Fibroblast of skin of back (primary cell): ENCODE measurements at regions not wholly inside any gene's neighbourhood (a gene's known extent, or its start where the extent isn't known, plus 50 kb on each side); places are given as distances from the start of the nearest gene placed in this dataset.
A peak's percentile ranks its signal among the peaks of the same experiment; 100 is the strongest.
"Not testable (repeated sequence)": the region's sequence is repeated elsewhere in the genome, so short reads cannot be mapped to it uniquely, and the experiment has no call there.

Source experiments
- DNase-seq: peaks from one replicate; pipeline ENCODE4 v3.0.0-alpha.2; 2013

DNA sequence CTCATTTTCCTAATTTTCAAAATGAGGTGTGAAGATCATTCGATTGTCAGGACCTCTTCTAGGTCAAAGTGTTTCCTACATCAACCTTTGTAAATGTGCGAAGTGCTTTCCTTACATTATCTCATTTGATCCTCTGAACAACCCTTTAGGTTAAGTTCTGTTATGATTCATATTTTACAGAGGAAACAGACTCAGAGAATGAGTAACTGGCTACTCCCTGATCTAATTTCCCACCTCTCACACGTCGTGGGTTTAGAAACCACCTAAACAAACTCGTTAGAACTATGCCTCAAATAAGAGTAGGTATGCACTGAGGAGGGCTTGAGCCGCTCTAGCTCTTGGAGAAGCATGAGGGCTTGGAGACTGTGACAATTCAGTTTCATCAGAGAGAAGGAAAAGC lies 148.6 kb downstream of the CD47 start:
- peak; percentile 15 for DNase-seq

DNA sequence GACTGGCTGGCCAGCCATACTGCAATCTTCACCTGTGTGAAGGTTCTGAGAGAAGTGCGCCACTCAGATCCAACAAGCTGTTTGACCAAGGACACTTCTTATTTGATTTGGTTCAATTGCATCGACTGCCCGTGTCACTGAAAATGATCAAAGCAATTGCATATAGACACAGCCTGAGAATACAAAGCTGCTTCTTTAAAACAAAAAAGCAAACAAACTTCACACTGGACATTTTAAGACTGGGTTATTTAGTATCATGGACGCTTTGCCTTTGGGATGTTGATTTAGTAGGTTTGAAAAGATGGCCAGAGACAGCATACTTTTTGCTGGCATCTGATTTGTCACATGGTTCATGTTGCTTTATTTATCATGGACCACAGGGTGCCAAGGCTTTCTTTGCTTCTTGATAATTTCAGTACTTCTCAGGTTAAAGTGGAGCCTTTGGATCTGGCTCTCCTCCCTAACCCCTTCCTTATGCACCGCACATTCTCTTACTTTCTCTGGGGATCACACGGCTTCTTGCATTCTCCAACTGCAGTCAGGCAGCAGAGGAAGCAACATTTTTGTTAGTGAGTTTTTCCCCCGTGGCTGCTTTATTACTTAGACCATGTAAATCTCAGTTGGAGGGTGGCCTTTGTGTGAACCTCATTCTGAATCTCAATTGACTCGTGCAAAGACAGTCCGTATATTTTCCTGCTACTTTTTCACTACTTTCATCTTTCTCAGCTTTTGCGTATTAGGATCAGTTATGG lies 151.0 kb downstream of the CD47 start:
- no peak for DNase-seq

DNA sequence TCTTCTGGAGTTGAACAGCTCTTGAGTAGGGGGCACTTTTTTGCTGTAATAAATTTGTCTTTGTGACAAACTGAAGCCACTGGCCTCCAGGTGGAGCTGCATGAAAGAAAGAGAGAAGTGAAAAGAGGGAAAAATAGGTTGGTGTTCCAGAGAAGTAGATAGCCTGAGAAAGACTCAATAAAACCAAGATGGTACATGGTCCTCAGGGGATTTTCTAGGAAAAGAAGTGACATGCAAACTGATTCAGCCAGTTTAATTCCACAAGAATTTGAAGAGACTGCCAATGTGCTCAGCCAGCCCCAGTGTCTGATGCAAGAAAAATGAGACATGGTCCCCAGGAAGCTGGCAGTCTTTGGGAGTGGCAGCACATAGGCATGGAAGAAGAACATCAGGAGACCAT lies 152.7 kb downstream of the CD47 start:
- DNase-seq = peak; percentile 72

DNA sequence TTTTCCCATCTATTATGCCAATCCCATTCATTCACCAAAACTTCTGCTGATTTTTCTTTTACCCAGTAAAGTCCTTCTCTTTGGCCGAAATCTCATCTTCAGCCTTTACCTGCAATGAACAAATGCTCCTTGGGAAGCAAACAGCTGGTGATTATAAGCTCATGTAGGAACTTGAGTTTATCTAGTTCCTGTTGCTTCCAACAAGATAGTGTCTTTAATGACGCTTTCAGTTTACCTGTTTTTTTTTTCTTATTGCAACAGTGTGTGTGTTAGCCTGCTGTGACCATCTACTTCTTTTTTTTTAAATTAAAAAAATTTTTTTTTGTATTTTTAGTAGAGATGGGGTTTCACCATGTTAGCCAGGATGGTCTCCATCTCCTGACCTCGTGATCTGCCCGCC lies 156.0 kb downstream of the CD47 start:
- DNase-seq = no peak

DNA sequence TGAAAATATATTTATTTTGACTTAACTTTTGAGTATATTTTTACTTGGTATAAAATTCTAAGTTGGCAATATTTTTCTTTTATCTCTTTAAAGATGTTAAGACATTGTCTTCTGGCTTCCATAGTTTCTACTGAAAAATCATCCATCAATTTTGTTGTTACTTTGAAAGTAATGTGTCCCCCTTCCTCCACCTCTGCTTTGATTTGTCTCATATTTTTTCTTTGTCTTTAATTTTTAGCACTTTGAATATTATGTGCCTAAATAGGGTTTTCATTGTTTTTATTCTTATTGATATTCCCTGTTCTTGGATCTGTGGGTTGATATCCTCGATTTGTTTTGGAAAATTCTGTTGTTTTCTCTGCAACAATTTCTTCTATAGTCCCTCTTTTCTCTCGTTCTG lies 157.4 kb downstream of the CD47 start:
- no peak for DNase-seq

DNA sequence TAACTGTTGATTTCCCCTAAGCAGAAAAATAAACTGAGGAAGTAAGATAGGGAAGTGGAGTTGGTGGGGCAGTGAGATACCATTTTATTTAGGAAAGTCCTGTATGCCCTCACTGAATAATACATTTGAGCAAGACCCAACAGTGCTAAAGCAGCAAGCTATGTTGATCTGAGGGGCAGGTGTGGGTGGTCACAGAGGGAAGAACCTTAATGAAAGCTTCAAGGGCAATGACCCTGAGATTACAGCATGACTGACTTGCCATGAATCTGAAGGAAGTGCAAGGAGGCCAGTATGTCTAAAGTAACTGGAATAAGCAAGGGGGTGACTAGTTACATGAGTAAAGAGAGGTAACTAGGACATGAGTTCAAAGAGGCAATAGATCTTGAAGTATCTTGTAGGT lies 159.5 kb downstream of the CD47 start:
- no peak for DNase-seq

DNA sequence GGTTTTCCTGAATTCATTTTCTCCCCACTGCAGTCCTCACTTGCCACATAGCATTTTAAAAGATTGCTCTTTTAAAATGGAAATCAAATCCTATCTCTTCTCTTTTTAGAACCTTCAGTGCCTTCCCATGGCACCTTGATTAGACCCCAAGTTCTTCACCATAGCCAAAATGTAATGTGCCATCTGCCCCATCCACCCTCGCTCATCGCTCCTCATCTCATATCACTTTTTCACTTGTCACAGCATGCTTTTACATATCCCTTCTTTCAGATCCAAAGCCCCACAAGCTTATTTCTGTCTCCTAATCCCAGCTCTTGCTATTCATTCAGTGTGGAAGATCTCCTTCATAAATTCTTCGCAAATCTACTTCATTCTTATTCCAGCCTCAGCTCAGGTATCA lies 161.7 kb downstream of the CD47 start:
- no peak for DNase-seq

DNA sequence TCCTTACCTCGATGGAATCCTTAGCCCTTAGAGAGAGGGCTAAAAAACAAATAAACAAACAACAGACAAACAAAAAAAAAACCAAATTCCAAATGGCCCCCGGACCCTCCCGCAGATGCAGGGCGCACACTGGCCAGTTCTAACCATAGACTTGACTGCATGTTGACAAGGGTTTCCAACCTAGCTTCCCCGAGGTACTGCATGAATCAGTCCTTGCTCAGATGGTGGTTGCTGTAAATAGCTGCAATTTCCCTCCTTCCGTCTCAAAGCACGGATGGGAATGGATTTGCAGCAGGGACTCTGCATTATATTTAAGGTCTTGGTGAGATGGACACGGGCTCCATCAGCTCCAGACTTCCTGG lies 162.8 kb downstream of the CD47 start:
- DNase-seq = peak; percentile 35

DNA sequence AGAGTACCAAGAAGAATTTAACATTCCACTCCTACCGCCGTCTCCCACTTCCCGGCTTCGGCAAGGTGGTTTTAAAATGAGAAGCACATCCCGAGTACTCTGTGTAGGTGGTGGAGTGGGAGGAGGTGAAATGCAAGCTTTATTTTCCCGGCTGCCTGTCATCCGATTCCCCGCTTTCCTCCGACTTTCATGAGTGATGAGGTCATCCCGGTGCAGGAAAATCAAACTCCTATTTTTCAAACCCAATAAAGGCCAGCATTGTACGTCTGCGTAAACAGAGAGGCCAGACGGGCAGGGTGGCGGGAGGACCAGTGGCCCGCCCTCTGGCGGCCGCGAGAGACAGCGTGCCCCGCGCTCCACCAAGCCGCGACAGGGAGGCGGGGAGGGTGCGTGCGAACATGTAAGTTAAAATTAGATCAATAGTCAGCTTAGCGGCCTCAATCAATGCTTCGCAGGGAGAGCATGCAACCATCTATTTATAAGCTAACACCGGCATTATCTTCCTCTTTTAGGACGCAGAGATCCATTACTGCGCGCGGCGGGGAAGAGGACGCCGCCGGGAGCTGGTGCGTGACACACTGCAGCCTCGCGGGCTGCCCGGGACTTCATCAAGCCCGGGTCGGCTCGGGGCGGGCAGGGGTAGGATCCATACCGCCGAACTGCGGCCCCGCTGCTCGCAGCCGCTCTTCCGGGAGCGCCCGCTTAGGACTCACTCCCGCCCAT lies 163.3 kb downstream of the CD47 start:
- DNase-seq = peak; percentile 66

DNA sequence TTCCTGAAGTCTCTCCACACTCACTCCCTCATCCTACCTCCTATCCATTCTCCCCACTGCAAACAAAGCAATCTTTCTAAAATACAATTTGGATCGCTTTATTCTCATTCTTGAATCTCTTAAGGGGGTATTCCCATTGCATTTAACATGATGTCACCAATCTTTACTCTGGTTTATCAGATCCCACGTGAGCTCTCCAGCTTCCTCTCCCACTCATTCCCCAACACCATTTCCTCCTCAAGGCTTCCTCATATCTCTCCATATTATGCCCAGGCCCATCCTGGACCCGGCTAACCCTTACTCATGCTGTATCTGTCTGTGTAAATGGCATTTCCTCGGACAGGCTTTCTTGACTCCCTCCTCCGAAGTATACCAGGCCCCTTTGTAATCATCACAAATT lies 165.0 kb downstream of the CD47 start:
- no peak for DNase-seq

DNA sequence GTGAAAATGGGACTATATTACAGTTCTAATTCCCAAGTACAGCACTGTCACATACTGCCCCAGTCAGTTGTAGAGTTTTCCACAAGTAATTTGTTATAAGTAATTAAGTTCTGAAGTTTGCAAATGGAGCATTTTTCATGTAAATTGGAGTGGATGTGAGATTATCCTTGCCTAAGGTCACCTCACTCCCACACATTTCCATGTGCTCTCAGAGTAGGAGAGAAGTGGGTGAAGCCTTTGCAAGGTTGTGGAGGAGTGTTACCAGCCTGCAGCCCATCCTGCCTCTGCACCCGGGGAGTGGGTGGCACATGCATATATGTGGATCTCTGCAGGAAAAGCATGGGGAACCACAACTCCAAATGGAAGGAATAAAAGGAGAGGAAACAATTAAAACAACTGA lies 169.8 kb downstream of the CD47 start:
- DNase-seq = no peak

DNA sequence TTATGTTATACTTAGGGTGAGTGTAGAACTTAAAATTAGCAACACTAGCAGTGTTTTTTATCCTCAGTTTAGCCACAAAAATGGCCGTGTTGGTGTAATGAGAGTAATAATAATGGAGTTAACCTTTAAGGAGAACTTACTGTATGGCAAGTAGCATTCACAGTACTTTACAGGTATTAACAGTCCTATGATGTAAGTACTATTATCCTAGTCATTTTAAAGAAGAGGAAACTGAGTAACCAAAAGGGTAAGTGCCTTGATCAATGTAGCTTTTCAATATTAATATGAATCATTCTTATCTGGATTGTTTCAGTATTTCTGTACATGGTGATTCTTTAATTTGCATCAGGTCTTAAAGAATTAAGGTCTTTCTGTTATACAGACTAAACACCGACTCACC lies 170.3 kb downstream of the CD47 start:
- no peak for DNase-seq

DNA sequence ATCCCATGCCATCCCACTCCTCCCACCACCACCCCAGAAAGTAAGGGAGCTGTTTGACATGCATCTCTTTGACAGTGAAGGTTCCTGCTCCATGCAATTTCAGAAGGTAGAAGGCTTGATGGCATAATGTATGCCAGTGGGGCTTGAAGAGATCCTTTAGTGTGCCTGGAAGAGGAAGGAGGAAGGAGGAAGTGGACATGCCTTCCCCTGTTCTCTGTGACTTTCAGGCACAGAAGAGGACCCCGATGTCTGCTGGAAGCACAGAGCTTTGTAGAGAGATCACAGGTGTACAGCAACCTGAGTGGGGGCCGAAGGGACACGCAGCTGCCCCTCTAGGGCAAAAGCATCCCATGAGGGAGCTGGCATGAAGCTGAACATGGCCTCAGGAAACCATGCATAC lies 171.6 kb downstream of the CD47 start:
- no peak for DNase-seq

DNA sequence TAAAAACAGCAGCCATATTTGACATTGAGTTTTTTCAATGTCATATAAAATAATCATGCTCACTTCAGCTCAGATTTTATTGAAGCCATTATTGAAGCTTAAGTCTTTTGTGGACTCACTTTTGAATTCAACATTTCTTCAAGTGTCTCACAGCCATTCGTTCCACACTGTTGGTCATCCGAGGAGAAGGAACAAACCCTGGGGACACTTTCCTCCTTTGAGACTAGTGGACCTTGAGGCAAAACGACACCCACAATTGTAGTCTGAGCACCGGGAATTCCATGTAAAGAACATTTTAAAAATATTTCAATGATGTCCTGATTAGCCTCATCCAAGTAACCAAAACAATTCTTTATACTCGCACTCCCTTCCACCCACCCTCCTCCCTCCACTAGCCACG lies 174.7 kb downstream of the CD47 start:
- no peak for DNase-seq

DNA sequence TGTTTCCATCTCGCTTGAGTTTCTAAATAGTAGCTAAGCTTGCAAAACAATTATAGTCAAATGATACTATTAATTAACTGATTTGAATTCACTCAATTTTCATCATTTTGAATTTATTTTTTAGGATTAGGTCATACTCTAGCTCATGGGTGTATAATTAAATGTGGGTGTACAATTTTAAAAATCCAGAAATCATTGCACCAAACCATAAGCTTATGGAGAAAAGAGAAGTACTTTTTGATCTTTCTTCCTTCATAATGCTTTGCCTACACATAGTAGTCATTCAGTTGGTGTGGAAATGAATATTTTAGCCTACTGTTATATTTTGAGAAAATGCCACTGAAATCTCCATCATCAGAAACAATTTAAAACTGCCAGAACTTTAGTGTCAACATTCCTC lies 175.1 kb downstream of the CD47 start:
- no peak for DNase-seq

DNA sequence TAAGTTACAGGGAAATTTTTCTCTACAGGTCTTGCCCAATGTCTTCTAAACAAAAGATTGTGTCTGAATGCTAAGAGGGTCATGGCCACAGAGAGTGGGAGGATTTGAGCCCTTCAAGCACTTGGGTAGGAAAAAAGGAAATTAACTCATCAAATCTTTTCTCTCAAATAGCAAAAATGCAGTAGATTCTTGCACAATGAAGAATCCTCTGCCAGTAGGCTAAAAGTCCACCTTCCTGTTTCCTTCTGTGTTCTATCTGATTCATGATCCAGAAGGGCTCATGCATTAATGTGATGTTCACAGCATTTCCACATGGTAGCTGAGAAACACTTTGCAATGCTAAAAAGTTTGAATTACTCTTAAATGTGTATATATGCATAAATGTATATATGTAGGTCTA lies 177.1 kb downstream of the CD47 start:
- no peak for DNase-seq

DNA sequence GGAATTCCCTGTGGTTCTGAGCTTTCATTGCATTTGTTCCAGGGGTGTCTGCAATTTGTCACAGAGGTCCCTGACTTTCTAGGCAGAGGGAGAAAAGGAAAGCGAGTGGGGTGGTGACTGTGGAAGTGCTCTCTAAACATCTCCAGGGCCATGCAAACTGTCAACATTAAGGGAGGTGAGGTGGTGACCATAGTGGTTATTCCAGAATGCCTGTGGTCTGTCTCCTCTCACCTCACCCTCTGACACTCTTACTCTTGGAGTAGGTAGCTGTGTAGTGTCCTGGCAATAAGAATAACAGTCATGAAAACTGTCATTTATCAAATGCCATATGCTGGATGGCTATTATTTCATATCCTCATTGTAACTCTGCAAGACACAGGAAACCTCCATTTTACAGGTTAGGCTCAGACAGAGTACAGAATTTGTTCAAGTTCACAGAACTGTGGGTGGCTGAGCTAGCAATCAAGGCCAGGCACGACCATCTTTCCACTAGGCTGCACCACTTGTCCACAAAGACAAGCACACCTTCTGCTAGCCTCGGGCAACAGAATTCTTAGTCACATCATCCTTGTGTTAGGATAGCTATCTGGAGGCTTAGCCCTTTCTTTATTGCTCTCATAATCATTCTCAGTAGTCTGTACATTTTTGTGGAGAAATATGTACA lies 179.4 kb downstream of the CD47 start:
- no peak for DNase-seq

DNA sequence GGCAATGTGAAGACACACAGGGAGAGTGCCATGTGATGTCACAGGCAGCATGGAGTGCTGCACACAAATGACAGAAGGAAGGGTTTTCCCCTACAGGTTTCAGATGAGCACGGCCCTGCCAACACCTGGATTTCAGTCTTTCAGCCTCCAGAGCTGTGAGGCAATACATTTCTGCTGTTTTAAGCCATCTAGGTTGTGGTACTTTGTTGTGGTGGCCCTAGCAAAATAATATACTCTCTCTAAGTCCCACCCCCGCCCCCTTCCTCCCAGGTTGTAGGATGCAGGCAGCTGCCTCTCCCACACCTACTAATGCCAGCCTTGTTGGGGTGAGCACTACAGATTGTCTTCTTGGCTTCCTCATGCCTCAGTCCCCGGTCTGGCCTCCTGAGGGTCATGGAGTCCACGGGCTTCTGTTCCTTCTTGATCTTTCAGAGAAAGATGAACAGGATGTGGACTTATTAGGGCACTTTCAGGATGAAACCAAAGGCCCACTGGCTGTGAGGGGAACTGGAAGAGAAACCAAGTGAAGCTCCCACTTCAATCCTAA lies 180.0 kb downstream of the CD47 start:
- no peak for DNase-seq

DNA sequence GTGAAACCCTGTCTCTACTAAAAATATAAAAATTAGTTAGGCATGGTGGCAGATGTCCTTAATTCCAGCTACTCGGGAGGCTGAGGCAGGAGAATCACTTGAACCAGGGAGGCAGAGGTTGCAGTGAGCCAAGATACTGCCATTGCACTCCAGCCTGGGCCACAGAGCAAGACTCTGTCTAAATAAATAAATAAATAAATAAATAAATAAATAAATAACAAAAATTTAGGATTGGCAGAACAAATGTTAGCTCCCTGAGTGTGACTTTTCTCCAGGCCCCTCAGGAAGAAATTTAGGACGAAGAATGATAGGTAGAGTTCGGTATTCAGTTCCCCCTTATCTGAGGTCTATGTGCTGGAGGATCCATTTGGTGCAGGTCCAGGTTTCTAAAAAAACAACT lies 181.2 kb downstream of the CD47 start:
- not testable (repeated sequence) for DNase-seq

DNA sequence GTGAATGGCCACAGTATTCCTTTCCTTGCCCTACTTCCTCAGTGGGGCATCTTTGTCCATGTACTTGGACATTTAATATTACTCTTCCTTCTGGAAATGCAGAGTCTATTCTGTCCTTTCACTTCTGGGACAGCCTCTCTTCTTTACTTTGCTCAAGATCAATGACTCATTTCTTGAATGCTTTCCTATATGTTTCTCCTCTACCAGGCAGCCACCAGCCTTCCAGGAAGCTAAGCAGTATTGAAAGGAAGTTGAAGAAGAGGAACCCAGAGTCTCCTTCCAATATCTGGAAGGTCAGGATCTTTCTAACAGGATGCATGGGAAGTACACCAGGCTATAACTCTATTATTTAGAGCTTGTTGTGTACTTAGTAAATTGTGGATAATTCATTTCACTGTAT lies 182.8 kb downstream of the CD47 start:
- no peak for DNase-seq

DNA sequence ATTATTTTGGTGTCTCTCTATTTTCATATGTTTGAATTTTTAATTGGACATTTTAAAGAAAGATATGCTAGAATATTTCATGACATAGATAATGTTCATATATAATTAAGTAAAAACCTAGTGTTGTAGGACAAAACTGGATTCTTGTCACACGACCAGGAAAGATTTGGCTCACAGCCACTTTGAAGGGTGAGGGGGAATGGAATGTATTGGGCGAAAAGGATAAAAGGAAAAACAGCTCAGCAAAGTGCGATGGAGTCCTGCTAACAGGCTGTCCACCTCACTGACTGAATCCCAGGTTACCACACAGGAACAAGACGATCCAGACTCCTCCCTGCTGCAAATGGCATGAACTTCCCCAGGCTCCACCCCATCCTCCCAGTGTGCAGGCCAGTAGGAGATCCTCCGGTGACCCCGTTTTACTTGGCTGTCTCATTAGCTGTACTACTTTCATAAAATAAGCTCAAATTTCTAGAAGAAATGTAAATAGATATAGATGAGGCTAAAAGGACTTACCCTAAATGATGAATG lies 186.2 kb downstream of the CD47 start:
- DNase-seq = no peak

DNA sequence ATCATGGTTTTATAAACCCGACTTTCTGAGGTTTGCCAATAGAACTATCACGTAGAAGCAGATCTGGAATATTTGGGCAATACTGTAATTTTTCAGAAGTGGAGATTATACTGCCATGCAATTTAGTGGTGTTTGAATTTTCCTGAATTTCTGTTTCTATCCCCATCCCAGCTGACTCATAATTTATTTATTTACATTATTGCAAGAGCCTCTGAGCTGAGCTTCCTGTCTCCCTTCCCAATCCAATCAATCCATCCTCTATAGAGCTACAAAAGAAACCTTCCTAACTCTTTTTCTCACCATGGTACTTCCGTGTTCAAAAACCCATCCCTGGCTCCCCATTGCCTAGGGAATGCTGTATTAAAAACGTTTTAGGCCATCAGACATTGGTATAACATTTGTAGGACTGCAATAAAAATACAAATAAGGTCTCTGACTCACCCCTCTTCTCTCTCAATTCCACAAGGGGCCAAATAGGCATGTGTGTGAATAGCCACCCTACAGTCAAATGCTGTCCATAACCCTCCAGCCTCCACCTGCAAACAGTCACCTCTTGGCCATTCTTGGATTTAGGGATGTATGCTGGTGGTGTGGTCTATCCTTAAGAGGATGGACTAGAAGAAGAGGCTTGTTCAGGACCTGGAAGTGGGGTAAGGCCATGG lies 190.7 kb downstream of the CD47 start:
- peak; percentile 33 for DNase-seq
